GM19397 (cell line): ENCODE measurements at regions not wholly inside any gene's neighbourhood (a gene's known extent, or its start where the extent isn't known, plus 50 kb on each side); places are given as distances from the start of the nearest gene placed in this dataset.

Experiments
- ATAC-seq: cut with Tn5 transposase; IDR thresholded peaks from one replicate; pipeline ENCODE4 v1.9.1; 2021; ENCODE audit warnings: mild to moderate bottlenecking, moderate library complexity; ENCODE audit not compliant: unreplicated experiment

GRCh38 chr20:18957328-18957727, 143.7 kb downstream of the SCP2D1 start:
- no peak for ATAC-seq

GRCh38 chr20:18971121-18971520, 157.5 kb downstream of the SCP2D1 start:
- ATAC-seq = no peak

- no peak for ATAC-seq
Observed at GRCh38 chr20:18971574-18971973, 158.0 kb downstream of the SCP2D1 start.

- no peak for ATAC-seq
Observed at GRCh38 chr20:18972251-18972876, 158.8 kb downstream of the SCP2D1 start.

GRCh38 chr20:18973529-18974173, 160.1 kb downstream of the SCP2D1 start:
- no peak for ATAC-seq

- no peak for ATAC-seq
Observed at GRCh38 chr20:18974660-18975059, 161.1 kb downstream of the SCP2D1 start.

- ATAC-seq = no peak
Observed at GRCh38 chr20:18977441-18977840, 163.9 kb downstream of the SCP2D1 start.

- no peak for ATAC-seq
Observed at GRCh38 chr20:18978311-18978710, 164.7 kb downstream of the SCP2D1 start.

- ATAC-seq = no peak
Observed at GRCh38 chr20:18979132-18979531, 165.5 kb downstream of the SCP2D1 start.

GRCh38 chr20:18981962-18982539, 168.5 kb downstream of the SCP2D1 start:
- no peak for ATAC-seq

GRCh38 chr20:18983796-18984195, 170.2 kb downstream of the SCP2D1 start:
- no peak for ATAC-seq

- no peak for ATAC-seq
Observed at GRCh38 chr20:18984238-18985200, 170.9 kb downstream of the SCP2D1 start.

GRCh38 chr20:18985551-18985950, 172.0 kb downstream of the SCP2D1 start:
- no peak for ATAC-seq

- ATAC-seq = no peak
Observed at GRCh38 chr20:18986146-18986830, 172.7 kb downstream of the SCP2D1 start.

- no peak for ATAC-seq
Observed at GRCh38 chr20:18986895-18987580, 173.5 kb downstream of the SCP2D1 start.

GRCh38 chr20:18987781-18988360, 174.3 kb downstream of the SCP2D1 start:
- no peak for ATAC-seq

- ATAC-seq = no peak
Observed at GRCh38 chr20:18988701-18989100, 175.1 kb downstream of the SCP2D1 start.

GRCh38 chr20:18989736-18990474, 176.3 kb downstream of the SCP2D1 start:
- no peak for ATAC-seq

GRCh38 chr20:18991012-18991411, 177.4 kb downstream of the SCP2D1 start:
- ATAC-seq = no peak
